ENCODE measurements at regions not wholly inside any gene's neighbourhood (a gene's known extent, or its start where the extent isn't known, plus 50 kb on each side); places are given as distances from the start of the nearest gene placed in this dataset.
"Not testable (repeated sequence)": the region's sequence is repeated elsewhere in the genome, so short reads cannot be mapped to it uniquely, and the experiment has no call there.

- no peak for DNase-seq (ENCODE audit: extremely low read depth, low read depth)
Observed at GRCh38 chr18:49731860-49732311, 81.4 kb downstream of the ACAA2 start.

GRCh38 chr18:49731421-49731841 lies 81.9 kb downstream of the ACAA2 start:
- no peak for DNase-seq (ENCODE audit: extremely low read depth, low read depth)

GRCh38 chr18:49730951-49731391 lies 82.4 kb downstream of the ACAA2 start:
- no peak for DNase-seq (ENCODE audit: extremely low read depth, low read depth)

GRCh38 chr18:49728542-49728941 lies 84.8 kb downstream of the ACAA2 start:
- DNase-seq (ENCODE audit: extremely low read depth, low read depth) = peak; percentile 33

- DNase-seq (ENCODE audit: extremely low read depth, low read depth) = no peak
Observed at GRCh38 chr18:49727816-49728215, 85.5 kb downstream of the ACAA2 start.

- DNase-seq (ENCODE audit: extremely low read depth, low read depth) = no peak
Observed at GRCh38 chr18:49726675-49726963, 86.7 kb downstream of the ACAA2 start.

GRCh38 chr18:49725809-49726674 lies 87.3 kb downstream of the ACAA2 start:
- peak; percentile 85 for DNase-seq (ENCODE audit: extremely low read depth, low read depth)

GRCh38 chr18:49723648-49724180 lies 89.6 kb downstream of the ACAA2 start:
- peak; percentile 24 for DNase-seq (ENCODE audit: extremely low read depth, low read depth)

- no peak for DNase-seq (ENCODE audit: extremely low read depth, low read depth)
Observed at GRCh38 chr18:49722477-49722876, 90.9 kb downstream of the ACAA2 start.

GRCh38 chr18:49721981-49722380 lies 91.4 kb downstream of the ACAA2 start:
- DNase-seq (ENCODE audit: extremely low read depth, low read depth) = no peak

GRCh38 chr18:49720944-49721343 lies 92.4 kb downstream of the ACAA2 start:
- DNase-seq (ENCODE audit: extremely low read depth, low read depth) = not testable (repeated sequence)

- no peak for DNase-seq (ENCODE audit: extremely low read depth, low read depth)
Observed at GRCh38 chr18:49717617-49718016, 95.7 kb downstream of the ACAA2 start.

- DNase-seq (ENCODE audit: extremely low read depth, low read depth) = no peak
Observed at GRCh38 chr18:49716035-49716434, 97.3 kb downstream of the ACAA2 start.

GRCh38 chr18:49709347-49709690 lies 104.0 kb downstream of the ACAA2 start:
- no peak for DNase-seq (ENCODE audit: extremely low read depth, low read depth)

- no peak for DNase-seq (ENCODE audit: extremely low read depth, low read depth)
Observed at GRCh38 chr18:49708662-49709346, 104.5 kb downstream of the ACAA2 start.

- no peak for DNase-seq (ENCODE audit: extremely low read depth, low read depth)
Observed at GRCh38 chr18:49707599-49707998, 105.7 kb downstream of the ACAA2 start.

- DNase-seq (ENCODE audit: extremely low read depth, low read depth) = no peak
Observed at GRCh38 chr18:49704334-49704733, 109.0 kb downstream of the ACAA2 start.

GRCh38 chr18:49701190-49701589 lies 112.1 kb downstream of the ACAA2 start:
- no peak for DNase-seq (ENCODE audit: extremely low read depth, low read depth)

- no peak for DNase-seq (ENCODE audit: extremely low read depth, low read depth)
Observed at GRCh38 chr18:49699303-49699702, 114.0 kb downstream of the ACAA2 start.

GRCh38 chr18:49698525-49699025 lies 114.8 kb downstream of the ACAA2 start:
- DNase-seq (ENCODE audit: extremely low read depth, low read depth) = no peak

GRCh38 chr18:49697757-49698524 lies 115.4 kb downstream of the ACAA2 start:
- DNase-seq (ENCODE audit: extremely low read depth, low read depth) = no peak

Data from NCI-H460 (cell line).